Stimulated activated naive CD8-positive, alpha-beta T cell treated with anti-CD3 and anti-CD28 coated beads, Interleukin-15, Interleukin-2, amounts not matched to agents 100 ng/mL and 50 ng/mL, for 24 hours (primary cell): ENCODE measurements at regions not wholly inside any gene's neighbourhood (a gene's known extent, or its start where the extent isn't known, plus 50 kb on each side); places are given as distances from the start of the nearest gene placed in this dataset.
"Not testable (repeated sequence)": the region's sequence is repeated elsewhere in the genome, so short reads cannot be mapped to it uniquely, and the experiment has no call there.

Experiments used
- H3K27ac Mint-ChIP-seq: one replicate; pipeline ENCODE4 v1.8.0; 2021; ENCODE audit warnings: mild to moderate bottlenecking, mixed read lengths
- H3K27me3 Mint-ChIP-seq: one replicate; pipeline ENCODE4 v1.8.0; 2021; ENCODE audit warnings: mixed read lengths
- H3K36me3 Mint-ChIP-seq: one replicate; pipeline ENCODE4 v1.8.0; 2021; ENCODE audit warnings: low read depth, mixed read lengths
- H3K4me1 Mint-ChIP-seq: one replicate; pipeline ENCODE4 v1.8.0; 2021; ENCODE audit warnings: low read depth, mixed read lengths
- H3K4me3 Mint-ChIP-seq: one replicate; pipeline ENCODE4 v1.8.0; 2021; ENCODE audit warnings: mild to moderate bottlenecking, mixed read lengths
- H3K9me3 Mint-ChIP-seq: one replicate; pipeline ENCODE4 v1.8.0; 2021; ENCODE audit warnings: mixed read lengths

DNA sequence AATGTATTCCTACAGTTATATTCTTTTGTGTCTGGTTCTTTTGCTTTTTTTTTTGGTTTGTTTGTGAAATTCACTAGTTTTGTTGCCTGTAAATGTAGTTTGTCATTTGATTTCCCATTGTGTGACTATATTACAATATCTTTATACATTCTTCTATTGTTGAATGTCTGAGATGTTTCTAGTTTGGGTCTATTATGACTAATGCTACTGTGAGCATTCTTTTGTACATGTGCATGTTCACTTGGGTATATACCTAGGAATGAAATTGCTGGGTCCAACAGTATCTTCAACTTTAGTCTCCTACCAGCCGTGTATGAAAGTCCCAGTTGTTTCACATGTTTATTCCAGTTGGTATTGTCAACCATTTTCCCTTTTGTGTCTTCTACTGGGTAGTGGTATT, 112.7 kb upstream of the RBMS1 start:
- Mint-ChIP-seq H3K27ac (no peak overlapping the region), H3K27me3 (no peaks in the 10 kb centered on the region), H3K4me3 (no peak overlapping the region), H3K36me3 (no peaks in the 10 kb centered on the region), H3K9me3 (no peaks in the 10 kb centered on the region), H3K4me1 (peaks cover 5% of the 10 kb centered on the region)

- Mint-ChIP-seq H3K27ac (no peak overlapping the region), H3K36me3 (no peaks in the 10 kb centered on the region), H3K9me3 (no peaks in the 10 kb centered on the region), H3K27me3 (no peaks in the 10 kb centered on the region), H3K4me1 (peaks cover 9% of the 10 kb centered on the region), H3K4me3 (no peak overlapping the region)
Measured at GRCh38 chr2:160608599-160608998, 115.0 kb upstream of the RBMS1 start.

DNA sequence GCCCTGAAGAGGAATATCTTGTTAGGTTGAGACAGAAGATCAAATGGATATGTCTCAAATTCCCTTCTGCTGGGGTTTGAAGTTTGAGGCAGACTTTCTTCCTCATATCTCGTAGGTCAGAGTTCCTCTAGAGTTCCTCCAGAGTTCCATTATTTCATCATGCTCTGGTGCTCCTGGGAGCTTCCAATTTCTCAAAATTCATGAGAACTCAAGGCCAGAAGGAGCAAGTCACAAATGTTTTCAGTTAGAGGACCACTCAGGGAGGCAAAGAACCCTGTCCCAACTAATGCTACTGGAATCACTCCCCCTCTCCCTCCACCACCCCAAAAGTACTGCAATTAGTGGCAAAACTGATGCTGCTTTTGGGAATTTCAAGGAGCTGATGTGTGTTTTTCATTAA, 115.7 kb upstream of the RBMS1 start:
- no peak overlapping the region for H3K27ac Mint-ChIP-seq
- no peak overlapping the region for H3K4me3 Mint-ChIP-seq
- H3K36me3 Mint-ChIP-seq: no peaks in the 10 kb centered on the region
- no peaks in the 10 kb centered on the region for H3K9me3 Mint-ChIP-seq
- H3K27me3 Mint-ChIP-seq: no peaks in the 10 kb centered on the region
- peaks cover 9% of the 10 kb centered on the region for H3K4me1 Mint-ChIP-seq

DNA sequence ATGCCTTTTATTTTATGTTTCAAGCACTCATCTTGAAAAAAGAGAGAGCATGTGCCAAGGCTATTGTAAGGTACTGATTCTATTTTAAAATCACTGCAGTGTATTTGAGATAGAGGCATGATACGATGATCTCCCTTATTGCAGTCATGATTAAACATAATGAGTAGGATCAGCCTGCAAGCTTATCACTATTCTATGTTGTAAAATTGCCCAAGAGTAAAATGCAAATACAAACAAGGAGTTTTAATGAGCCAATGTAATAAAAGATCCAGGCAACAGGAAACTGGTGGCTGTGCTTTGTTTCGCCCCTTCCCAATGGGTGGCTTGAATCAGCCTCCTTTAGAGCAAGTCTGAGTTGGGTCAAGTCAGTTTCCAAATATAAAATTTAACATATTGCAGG, 116.4 kb upstream of the RBMS1 start:
- H3K27me3 Mint-ChIP-seq: peaks cover 4% of the 10 kb centered on the region
- no peaks in the 10 kb centered on the region for H3K36me3 Mint-ChIP-seq
- peaks cover 6% of the 10 kb centered on the region for H3K9me3 Mint-ChIP-seq
- H3K4me3 Mint-ChIP-seq: no peak overlapping the region
- no peak overlapping the region for H3K27ac Mint-ChIP-seq
- H3K4me1 Mint-ChIP-seq: peaks cover 9% of the 10 kb centered on the region

DNA sequence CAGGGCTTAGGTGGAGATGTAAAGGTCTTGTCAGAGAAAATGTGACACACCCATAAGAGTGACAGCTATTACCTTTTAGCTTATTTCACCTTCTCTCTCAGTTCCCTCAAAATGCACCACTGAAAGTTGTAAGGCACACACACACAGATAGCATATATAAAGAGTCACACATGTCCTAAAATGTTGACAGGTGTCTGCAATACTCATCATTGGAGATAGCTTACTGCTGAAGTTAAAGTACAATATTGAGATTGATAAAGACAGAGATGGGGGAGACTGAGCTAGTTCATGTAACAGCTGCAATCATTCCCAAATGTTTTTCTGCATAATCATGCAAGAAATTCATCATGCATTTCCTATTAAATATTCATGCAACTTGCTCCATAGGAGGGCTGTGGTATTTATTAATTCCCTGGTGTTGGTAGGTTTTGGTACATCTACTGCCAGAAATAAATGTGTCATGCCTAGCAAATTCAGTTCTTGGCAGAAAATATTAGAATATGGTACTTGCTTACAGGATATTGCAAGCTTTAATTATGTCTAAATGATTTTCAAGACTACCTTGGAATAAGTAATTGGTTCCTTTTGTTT, 118.8 kb upstream of the RBMS1 start:
- peaks cover 4% of the 10 kb centered on the region for H3K27me3 Mint-ChIP-seq
- H3K4me3 Mint-ChIP-seq: no peak overlapping the region
- H3K36me3 Mint-ChIP-seq: peaks cover 5% of the 10 kb centered on the region
- no peak overlapping the region for H3K27ac Mint-ChIP-seq
- peaks cover 12% of the 10 kb centered on the region for H3K9me3 Mint-ChIP-seq
- H3K4me1 Mint-ChIP-seq: peaks cover 9% of the 10 kb centered on the region

DNA sequence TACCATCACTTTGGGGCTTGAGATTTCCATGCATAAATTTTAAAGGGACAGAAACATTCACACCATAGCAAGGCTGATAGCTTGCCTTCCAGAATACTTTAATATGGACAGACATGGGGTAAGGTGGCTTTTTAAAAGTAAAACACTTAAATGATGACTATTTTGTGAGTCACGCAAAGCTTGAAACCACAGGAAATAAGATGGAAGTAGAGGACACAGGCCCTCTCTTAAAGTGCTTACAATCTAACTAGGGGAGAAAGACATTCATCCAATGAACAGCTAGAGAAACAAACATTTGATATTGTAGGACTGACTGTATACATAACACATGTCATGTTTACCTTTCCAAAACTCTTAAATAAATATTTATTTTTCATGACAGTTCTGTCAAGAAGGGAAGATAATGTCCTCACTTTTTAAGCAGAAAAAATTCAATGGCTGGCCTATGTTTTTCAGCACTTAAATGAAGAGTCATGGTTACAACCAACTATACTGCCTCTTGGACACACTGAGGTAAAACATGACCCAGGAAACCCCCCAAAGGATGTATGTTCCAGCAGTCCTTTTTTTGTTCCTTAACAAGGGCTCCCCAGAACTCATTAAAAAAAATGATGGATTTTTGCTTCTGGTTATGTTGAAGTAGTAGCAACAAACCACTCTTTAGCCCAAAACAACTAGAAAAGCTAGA, 120.0 kb upstream of the RBMS1 start:
- Mint-ChIP-seq H3K9me3 (peaks cover 12% of the 10 kb centered on the region), H3K27me3 (peaks cover 4% of the 10 kb centered on the region), H3K4me3 (no peak overlapping the region), H3K27ac (no peak overlapping the region), H3K4me1 (peaks cover 7% of the 10 kb centered on the region), H3K36me3 (peaks cover 5% of the 10 kb centered on the region)

DNA sequence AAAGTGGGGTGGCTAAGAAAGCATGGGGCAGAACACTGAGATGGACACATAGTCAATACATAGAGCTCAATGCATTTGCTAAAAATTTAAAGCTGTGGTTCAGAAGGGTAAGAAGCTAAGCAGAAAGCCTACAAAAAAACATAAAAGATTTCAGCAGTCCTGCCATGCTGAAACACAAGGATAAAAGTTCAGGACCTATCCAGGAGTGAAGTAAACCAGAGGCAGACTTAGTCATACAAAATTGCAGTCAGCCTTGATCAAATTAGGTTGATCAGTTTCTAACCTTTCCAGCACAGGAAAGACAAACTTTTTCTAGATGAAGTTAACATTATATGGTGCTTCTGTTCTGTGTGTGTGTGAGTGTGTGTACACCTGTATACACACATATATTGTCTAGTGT, 120.8 kb upstream of the RBMS1 start:
- H3K36me3 Mint-ChIP-seq: peaks cover 5% of the 10 kb centered on the region

GRCh38 chr2:160615706-160616105, 122.1 kb upstream of the RBMS1 start:
- Mint-ChIP-seq H3K27ac (no peak overlapping the region), H3K4me3 (no peak overlapping the region), H3K27me3 (peaks cover 4% of the 10 kb centered on the region), H3K36me3 (peaks cover 5% of the 10 kb centered on the region), H3K9me3 (peaks cover 12% of the 10 kb centered on the region), H3K4me1 (peaks cover 5% of the 10 kb centered on the region)

More for the DNA sequence above, 120.8 kb upstream of the RBMS1 start:
- Mint-ChIP-seq H3K4me1 (peaks cover 5% of the 10 kb centered on the region), H3K27ac (no peak overlapping the region), H3K4me3 (no peak overlapping the region), H3K27me3 (peaks cover 4% of the 10 kb centered on the region), H3K9me3 (peaks cover 12% of the 10 kb centered on the region)

DNA sequence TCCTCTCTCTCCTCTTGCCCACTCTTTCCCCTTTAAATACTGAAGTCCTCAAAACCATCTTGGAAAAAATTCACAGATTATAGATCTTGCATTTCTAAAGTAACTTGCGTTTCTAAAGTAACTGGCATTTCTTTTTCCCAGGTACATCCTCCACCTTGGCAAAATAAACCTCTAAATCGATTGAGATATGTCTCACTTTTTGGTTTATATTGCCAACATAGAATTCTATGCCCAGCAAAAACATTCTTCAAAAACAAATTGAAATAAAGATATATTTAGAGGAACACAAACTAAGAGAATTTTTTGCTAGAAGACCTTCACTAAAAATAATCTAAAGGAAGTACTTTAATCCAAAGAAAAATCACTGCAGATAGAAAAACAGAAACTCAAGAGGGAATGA, 122.5 kb upstream of the RBMS1 start:
- H3K36me3 Mint-ChIP-seq: peaks cover 5% of the 10 kb centered on the region
- H3K4me3 Mint-ChIP-seq: no peak overlapping the region
- no peak overlapping the region for H3K27ac Mint-ChIP-seq
- peaks cover 4% of the 10 kb centered on the region for H3K27me3 Mint-ChIP-seq
- H3K9me3 Mint-ChIP-seq: peaks cover 12% of the 10 kb centered on the region
- peaks cover 5% of the 10 kb centered on the region for H3K4me1 Mint-ChIP-seq

DNA sequence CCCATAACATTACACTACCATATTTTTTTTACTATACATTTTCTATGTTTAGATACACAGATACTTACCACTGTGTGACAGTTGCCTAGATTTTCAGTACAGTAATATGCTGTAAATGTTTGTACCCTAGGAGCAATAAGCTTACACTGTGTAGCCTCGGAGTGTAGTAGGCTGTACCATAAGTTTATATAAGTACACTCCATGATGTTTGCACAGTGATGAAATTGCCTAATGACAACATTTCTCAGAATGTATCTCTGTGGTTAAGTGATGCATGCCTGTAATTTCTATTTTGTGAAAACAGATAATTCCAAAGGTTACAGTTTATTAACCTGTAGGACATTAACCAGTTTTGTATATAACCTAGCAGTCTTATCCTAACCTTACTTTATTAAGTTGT, 128.1 kb upstream of the RBMS1 start:
- Mint-ChIP-seq H3K4me1 (no peaks in the 10 kb centered on the region), H3K36me3 (no peaks in the 10 kb centered on the region), H3K4me3 (no peak overlapping the region), H3K27ac (no peak overlapping the region), H3K27me3 (no peaks in the 10 kb centered on the region), H3K9me3 (no peaks in the 10 kb centered on the region)

- H3K9me3 Mint-ChIP-seq, H3K27me3 Mint-ChIP-seq, H3K27ac Mint-ChIP-seq, H3K4me3 Mint-ChIP-seq, H3K4me1 Mint-ChIP-seq, H3K36me3 Mint-ChIP-seq: not testable (repeated sequence)
Measured at GRCh38 chr2:160628020-160628637, 134.5 kb upstream of the RBMS1 start.

DNA sequence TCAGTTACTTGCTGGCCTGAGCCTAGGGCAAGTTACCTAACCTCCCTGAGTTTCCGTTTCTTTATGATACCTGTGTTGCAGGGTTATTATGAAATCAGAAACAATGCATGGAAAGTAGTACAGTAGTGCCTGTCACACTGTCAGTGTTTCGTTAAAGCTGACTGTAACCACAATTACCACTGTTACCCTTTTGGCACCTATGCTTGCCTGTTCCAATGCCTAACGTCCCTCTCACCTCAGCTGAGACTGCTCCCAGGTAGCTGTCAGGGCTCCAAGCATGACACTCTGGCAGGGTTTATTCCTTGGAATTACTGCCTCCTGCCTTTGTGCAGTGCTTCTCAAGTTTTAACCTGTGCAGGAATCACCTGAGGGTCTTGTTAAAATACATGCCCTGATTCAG, 135.2 kb upstream of the RBMS1 start:
- Mint-ChIP-seq H3K9me3 (no peaks in the 10 kb centered on the region), H3K36me3 (no peaks in the 10 kb centered on the region), H3K4me3 (no peak overlapping the region), H3K4me1 (peaks cover 4% of the 10 kb centered on the region), H3K27ac (no peak overlapping the region), H3K27me3 (no peaks in the 10 kb centered on the region)

DNA sequence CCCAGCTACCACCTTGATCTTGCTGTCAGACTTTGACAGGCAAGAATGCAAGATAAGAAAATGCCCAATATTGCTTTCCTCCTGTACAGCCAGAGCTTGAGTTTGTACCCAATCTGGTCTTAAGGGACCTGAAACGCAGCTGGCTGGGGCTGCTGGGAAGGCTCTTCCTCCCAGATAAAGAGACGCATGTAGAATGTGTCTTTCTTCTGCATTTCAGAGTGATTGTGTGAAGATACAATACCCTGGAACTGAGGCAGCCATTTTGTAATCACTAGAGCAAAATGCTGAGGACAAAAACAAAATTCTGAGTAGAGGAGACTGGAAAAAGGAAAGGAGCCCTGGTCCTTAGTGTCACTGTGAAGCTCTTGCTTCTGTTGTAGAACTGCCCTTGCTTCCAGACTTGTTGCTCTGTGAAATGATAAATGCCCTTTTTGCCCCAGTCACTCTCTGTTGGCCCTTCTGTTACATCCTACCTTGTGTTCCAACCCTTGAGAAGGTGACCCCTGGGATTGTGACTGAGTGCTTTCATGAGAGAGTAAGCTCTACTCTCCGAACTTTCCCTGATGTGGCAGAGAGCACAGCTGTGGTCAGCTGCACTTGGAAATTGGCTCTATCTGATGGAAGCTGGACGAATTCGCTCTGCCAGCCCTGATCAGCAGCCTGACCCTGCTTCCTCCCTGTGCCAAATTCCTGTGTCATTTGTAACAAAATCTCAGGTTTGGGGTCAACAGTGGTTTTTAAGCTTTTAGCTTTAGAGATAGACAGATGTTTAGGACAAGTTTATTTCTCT, 137.4 kb upstream of the RBMS1 start:
- Mint-ChIP-seq H3K27ac (no peak overlapping the region), H3K9me3 (no peaks in the 10 kb centered on the region), H3K4me3 (no peak overlapping the region), H3K4me1 (peaks cover 4% of the 10 kb centered on the region), H3K27me3 (no peaks in the 10 kb centered on the region), H3K36me3 (no peaks in the 10 kb centered on the region)

- Mint-ChIP-seq H3K4me1 (no peaks in the 10 kb centered on the region), H3K27ac (no peak overlapping the region), H3K9me3 (peaks cover 7% of the 10 kb centered on the region), H3K27me3 (no peaks in the 10 kb centered on the region), H3K4me3 (no peak overlapping the region), H3K36me3 (no peaks in the 10 kb centered on the region)
Measured at GRCh38 chr2:160632084-160632975, 138.7 kb upstream of the RBMS1 start.
